GM12878 (cell line): ENCODE measurements at regions not wholly inside any gene's neighbourhood (a gene's known extent, or its start where the extent isn't known, plus 50 kb on each side); places are given as distances from the start of the nearest gene placed in this dataset.
A peak's percentile ranks its signal among the peaks of the same experiment; 100 is the strongest.

Source experiments
- ATAC-seq: fragments of 200-7000 bp; cut with Tn5 transposase; 3 replicates; pipeline ENCODE4 v1.9.1; 2020; ENCODE audit warnings: mild to moderate bottlenecking, moderate library complexity
- BruUV-seq: library from RNA; stranded (reverse); fragments of 400-500 nt; replicated peaks from 2 replicates; lab custom pipeline; 2021; lab: Mats Ljungman, UMichigan
- CTCF ChIA-PET: fragments of 300-600 bp; sonication (Branson Sonifier 250); formaldehyde crosslinking; extraction: SDS; loops from one replicate; lab custom pipeline; 2021; ENCODE audit warnings: inconsistent platforms; lab: Yijun Ruan, JAX
- POLR2A ChIA-PET: fragments of 350-600 bp; formaldehyde crosslinking; extraction: SDS; loops from one replicate; lab custom pipeline; 2021; ENCODE audit warnings: inconsistent platforms; lab: Charles Lee
- RAD21 ChIA-PET: fragments of 300-600 bp; sonication (Branson Sonifier 250); formaldehyde crosslinking; loops from one replicate; lab custom pipeline; 2023; ENCODE audit warnings: antibody characterized with exemption; ENCODE audit not compliant: unreplicated experiment; lab: Charles Lee
- SMC1A ChIA-PET: fragments of 300-600 bp; sonication (Branson Sonifier 250); formaldehyde crosslinking; loops from one replicate; lab custom pipeline; 2023; ENCODE audit not compliant: unreplicated experiment, uncharacterized antibody; lab: Charles Lee
- DNase-seq: peaks from one replicate; pipeline ENCODE4 v3.0.0-alpha.2; 2011; ENCODE audit warnings: low read depth, low spot score
- FAIRE-seq: peaks from 3 replicates; lab custom pipeline; 2011; peaks lifted over from hg19 to GRCh38; lab: Jason Lieb, UNC
- H2AFZ ChIP-seq: 2 replicates; pipeline ENCODE4 v1.6.0; 2011; ENCODE audit warnings: low read depth, low read length, control low read depth; ENCODE audit not compliant: control insufficient read depth
- H3K27ac ChIP-seq: 2 replicates; pipeline ENCODE4 v1.5.1; 2011; ENCODE audit warnings: control low read depth; ENCODE audit not compliant: control insufficient read depth, insufficient read depth
- H3K27me3 ChIP-seq, 2 experiments: replicated peaks in 1 of 2; 2 replicates each; pipeline versions ENCODE4 v1.6.0 to v1.6.1; 2011; ENCODE audit warnings: low read length in 1 of 2; ENCODE audit not compliant: control insufficient read depth in 2 of 2, insufficient read depth in 2 of 2
- H3K36me3 ChIP-seq, 2 experiments: 2 replicates each; pipeline ENCODE4 v1.5.1; 2011; ENCODE audit warnings: low read length in 1 of 2; ENCODE audit not compliant: control insufficient read depth in 2 of 2, insufficient read depth in 2 of 2
- H3K4me1 ChIP-seq: 2 replicates; pipeline ENCODE4 v1.6.1; 2011; ENCODE audit warnings: mild to moderate bottlenecking, low read length, moderate library complexity, mixed read lengths; ENCODE audit not compliant: control insufficient read depth, insufficient read depth
- H3K4me2 ChIP-seq: 2 replicates; pipeline ENCODE4 v1.6.0; 2011; ENCODE audit warnings: control low read depth; ENCODE audit not compliant: control insufficient read depth, insufficient read depth
- H3K4me3 ChIP-seq: fragments of 200-600 bp; sonication (generic); 2 replicates; pipeline ENCODE4 v1.5.1; 2016
- H3K79me2 ChIP-seq: 2 replicates; pipeline ENCODE4 v1.6.0; 2011; ENCODE audit warnings: low read length; ENCODE audit not compliant: control insufficient read depth, insufficient read depth
- H3K9ac ChIP-seq: 2 replicates; pipeline ENCODE4 v1.8.0; 2011; ENCODE audit warnings: low read length, control low read depth, mixed read lengths; ENCODE audit not compliant: control insufficient read depth, insufficient read depth
- H3K9me3 ChIP-seq: replicated peaks from 3 replicates; pipeline ENCODE4 v1.5.1; 2011; ENCODE audit warnings: mild to moderate bottlenecking, low read length; ENCODE audit not compliant: control insufficient read depth, insufficient read depth
- H4K20me1 ChIP-seq: 2 replicates; pipeline ENCODE4 v1.6.0; 2011; ENCODE audit not compliant: control insufficient read depth, insufficient read depth
- ATF2 ChIP-seq: IDR thresholded peaks from 2 replicates; pipeline ENCODE4 v1.6.1; 2012; ENCODE audit warnings: low read length, inconsistent platforms
- ESRRA ChIP-seq: IDR thresholded peaks from 2 replicates; pipeline ENCODE4 v1.6.1; 2012; ENCODE audit warnings: mild to moderate bottlenecking, low read length, improper control_type of control experiment
- EZH2 ChIP-seq: IDR thresholded peaks from 2 replicates; pipeline ENCODE4 v1.6.1; 2012; ENCODE audit warnings: low read depth, mild to moderate bottlenecking, control low read depth, inconsistent platforms, low read length, borderline replicate concordance; ENCODE audit not compliant: control insufficient read depth
- JUND ChIP-seq: IDR thresholded peaks from 2 replicates; pipeline ENCODE4 v1.6.1; 2012; ENCODE audit warnings: low read depth, mild to moderate bottlenecking, low read length, improper control_type of control experiment, moderate library complexity
- KDM1A ChIP-seq: fragments of 200-600 bp; sonication (generic); IDR thresholded peaks from 2 replicates; pipeline ENCODE4 v1.6.1; 2016; ENCODE audit warnings: borderline replicate concordance
- MEF2B ChIP-seq: fragments of 450-650 bp; IDR thresholded peaks from 2 replicates; pipeline ENCODE4 v1.6.1; 2018; ENCODE audit warnings: mild to moderate bottlenecking, moderate library complexity; ENCODE audit not compliant: partially characterized antibody, poor library complexity, severe bottlenecking
- MYB ChIP-seq: fragments of 150-350 bp; IDR thresholded peaks from 2 replicates; pipeline ENCODE4 v1.6.1; 2014; ENCODE audit warnings: mild to moderate bottlenecking, low read depth, low read length, borderline replicate concordance
- MYC ChIP-seq: IDR thresholded peaks from 2 replicates; pipeline ENCODE4 v1.6.1; 2011; ENCODE audit warnings: mild to moderate bottlenecking, low read length, moderate library complexity, inconsistent platforms; ENCODE audit not compliant: insufficient read depth, insufficient replicate concordance, insufficient read length, severe bottlenecking
- NBN ChIP-seq: fragments of 450-650 bp; IDR thresholded peaks from 2 replicates; pipeline ENCODE4 v1.6.1; 2016
- NRF1 ChIP-seq: conservative IDR thresholded peaks from 2 replicates; pipeline ENCODE4 v1.6.1; 2011; ENCODE audit warnings: mild to moderate bottlenecking, low read depth, low read length, improper control_type of control experiment
- PML ChIP-seq: IDR thresholded peaks from 2 replicates; pipeline ENCODE4 v1.6.1; 2012; ENCODE audit warnings: low read length, inconsistent platforms
- SMAD1 ChIP-seq: fragments of 450-650 bp; IDR thresholded peaks from 2 replicates; pipeline ENCODE4 v1.6.1; 2018; ENCODE audit warnings: mild to moderate bottlenecking, low read depth; ENCODE audit not compliant: partially characterized antibody
- SRF ChIP-seq, 2 experiments: IDR thresholded peaks; 2 replicates each; pipeline ENCODE4 v1.6.1; 2011; ENCODE audit warnings: low read depth in 2 of 2, low read length in 2 of 2, mild to moderate bottlenecking in 1 of 2, moderate library complexity in 1 of 2
- STAT1 ChIP-seq: fragments of 450-650 bp; conservative IDR thresholded peaks from 2 replicates; pipeline ENCODE4 v1.6.1; 2014; ENCODE audit warnings: antibody characterized with exemption, mild to moderate bottlenecking
- TARDBP ChIP-seq: IDR thresholded peaks from 2 replicates; pipeline ENCODE4 v1.6.1; 2016; ENCODE audit warnings: borderline replicate concordance
- ZBTB40 ChIP-seq: fragments of 450-650 bp; IDR thresholded peaks from 2 replicates; pipeline ENCODE4 v1.6.1; 2016; ENCODE audit warnings: mild to moderate bottlenecking, moderate library complexity, borderline replicate concordance
- ZNF217 ChIP-seq: fragments of 450-650 bp; IDR thresholded peaks from 2 replicates; pipeline ENCODE4 v1.6.1; 2017; ENCODE audit warnings: antibody characterized with exemption, mild to moderate bottlenecking
- ZNF274 ChIP-seq: IDR thresholded peaks from one replicate; pipeline ENCODE4 v1.8.0; 2011; ENCODE audit not compliant: insufficient read length, insufficient read depth
- WGBS: methylation state at CpG from one replicate; pipeline ENCODE4 v1.1.6; 2016; ENCODE audit warnings: low lambda C conversion rate; ENCODE audit not compliant: insufficient replicate concordance, insufficient coverage; ENCODE audit errors: missing lambda C conversion rate; 5-methylcytosine and 5-hydroxymethylcytosine counted together
- in situ Hi-C: fragments of 300-500 bp; cut with MboI; formaldehyde crosslinking; loops from 9 replicates; pipeline ENCODE4 v1.14.3; 2018; ENCODE audit warnings: mixed read lengths
- intact Hi-C: fragments of 100-400 bp; cut with micrococcal nuclease; formaldehyde crosslinking; loops from one replicate; pipeline ENCODE4 v1.14.2; 2022; ENCODE audit not compliant: unreplicated experiment
- TF ChIP-seq, protein P1 (sequence below): IDR thresholded peaks from 2 replicates; pipeline ENCODE4 v1.6.1; 2011; ENCODE audit warnings: borderline replicate concordance, low read depth, mild to moderate bottlenecking, moderate library complexity, mixed read lengths, low read length; ENCODE audit not compliant: insufficient read depth; ENCODE audit errors: extremely low read length

- TF ChIP-seq ATF2 = no peak
Observed at GRCh38 chr5:29015523-29015922, 1977.1 kb upstream of the CDH9 start (continued).

DNA sequence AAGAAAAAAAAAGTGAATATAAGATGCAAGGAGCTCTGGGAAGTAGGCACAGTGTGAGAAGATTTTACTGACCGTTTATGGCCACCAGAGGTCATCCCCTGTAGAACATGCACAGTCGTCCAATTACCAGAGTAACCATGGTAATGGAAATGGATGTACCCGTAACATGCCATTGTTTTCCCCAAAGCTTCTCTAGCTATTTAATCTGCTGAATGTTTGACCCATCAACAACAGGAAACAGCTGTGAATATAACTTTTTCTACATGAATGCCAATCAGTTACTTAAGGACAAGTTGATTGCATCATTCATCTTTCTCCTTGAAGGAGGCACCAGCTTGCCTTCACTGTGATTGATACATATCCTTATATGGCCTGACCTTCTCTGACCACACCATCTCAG, 1967.0 kb upstream of the CDH9 start:
- Histone ChIP-seq H3K27me3 (no peaks in the 10 kb centered on the region), H3K79me2 (no peaks in the 10 kb centered on the region), H3K4me1 (no peaks in the 10 kb centered on the region), H3K27ac (no peak overlapping the region), H3K4me3 (no peak overlapping the region), H3K4me2 (no peak overlapping the region), H4K20me1 (no peaks in the 10 kb centered on the region), H3K9me3 (no peaks in the 10 kb centered on the region), H3K9ac (no peak overlapping the region), H2AFZ (no peak overlapping the region), H3K36me3 (no peaks in the 10 kb centered on the region)
- SMC1A ChIA-PET = no interaction called here
- in situ Hi-C loops (no loop called here), intact Hi-C loops (no loop called here)
- no peak for DNase-seq
- WGBS = 48% methylated on average over 3 of the region's 3 CpGs
- POLR2A ChIA-PET = no interaction called here
- no TSS peak for BruUV-seq
- RAD21 ChIA-PET = no interaction called here
- ATAC-seq = peak; percentile 51
- no peak for FAIRE-seq
- CTCF ChIA-PET = no interaction called here
- TF ChIP-seq ZNF217 = no peak
- TF ChIP-seq ZBTB40 = no peak
- TF ChIP-seq MYB = no peak
- no peak for TF ChIP-seq SMAD1
- TF ChIP-seq ZNF274 = no peak
- TF ChIP-seq STAT1 = no peak
- TF ChIP-seq NRF1 = no peak
- TF ChIP-seq ESRRA = no peak
- no peak for TF ChIP-seq SRF (IDR thresholded peaks at IDR 0.05; ENCODE audit: low read depth in 2 of 2, low read length in 2 of 2)
- no peak for TF ChIP-seq NBN
- no peak for TF ChIP-seq MYC
- no peak for TF ChIP-seq TARDBP
- TF ChIP-seq, protein P1, sequence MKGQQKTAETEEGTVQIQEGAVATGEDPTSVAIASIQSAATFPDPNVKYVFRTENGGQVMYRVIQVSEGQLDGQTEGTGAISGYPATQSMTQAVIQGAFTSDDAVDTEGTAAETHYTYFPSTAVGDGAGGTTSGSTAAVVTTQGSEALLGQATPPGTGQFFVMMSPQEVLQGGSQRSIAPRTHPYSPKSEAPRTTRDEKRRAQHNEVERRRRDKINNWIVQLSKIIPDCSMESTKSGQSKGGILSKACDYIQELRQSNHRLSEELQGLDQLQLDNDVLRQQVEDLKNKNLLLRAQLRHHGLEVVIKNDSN = no peak
- no peak for TF ChIP-seq JUND
- no peak for TF ChIP-seq EZH2
- TF ChIP-seq PML = no peak
- no peak for TF ChIP-seq MEF2B
- TF ChIP-seq KDM1A = no peak
